Panc1 (cell line): ENCODE measurements at regions not wholly inside any gene's neighbourhood (a gene's known extent, or its start where the extent isn't known, plus 50 kb on each side); places are given as distances from the start of the nearest gene placed in this dataset.

ENCODE experiments used
- ATAC-seq: fragments of 200-7000 bp; cut with Tn5 transposase; 2 replicates; pipeline ENCODE4 v1.9.1; 2020; ENCODE audit warnings: mild to moderate bottlenecking, moderate library complexity
- BruUV-seq: library from RNA; stranded (reverse); fragments of 400-500 nt; replicated peaks from 2 replicates; lab custom pipeline; 2021; lab: Mats Ljungman, UMichigan
- CTCF ChIA-PET: fragments of 300-600 bp; sonication (Branson Sonifier 250); formaldehyde crosslinking; loops from one replicate; lab custom pipeline; 2022; ENCODE audit warnings: antibody characterized with exemption; lab: Charles Lee
- POLR2A ChIA-PET: fragments of 300-600 bp; sonication (Branson Sonifier 250); formaldehyde crosslinking; loops from one replicate; lab custom pipeline; 2022; ENCODE audit warnings: antibody characterized with exemption; lab: Charles Lee
- DNase-seq: peaks from one replicate; pipeline ENCODE4 v3.0.0-alpha.2; 2010; ENCODE audit warnings: low read depth, low spot score
- H3K27ac ChIP-seq: 2 replicates; pipeline ENCODE4 v1.5.1; 2011; ENCODE audit warnings: mild to moderate bottlenecking, low read length, inconsistent platforms
- H3K27me3 ChIP-seq: fragments of 200-500 bp; sonication (Bioruptor generic); 2 replicates; pipeline ENCODE4 v1.6.0; 2014; ENCODE audit warnings: low read length, inconsistent platforms; ENCODE audit not compliant: control insufficient read depth, insufficient read depth
- H3K36me3 ChIP-seq: fragments of 200-500 bp; sonication (Bioruptor generic); 2 replicates; pipeline ENCODE4 v1.5.1; 2014; ENCODE audit warnings: inconsistent platforms, mild to moderate bottlenecking, low read length, moderate library complexity; ENCODE audit not compliant: control insufficient read depth, insufficient read depth
- H3K4me1 ChIP-seq: 2 replicates; pipeline ENCODE4 v1.5.1; 2011; ENCODE audit warnings: inconsistent platforms, mild to moderate bottlenecking, low read length, moderate library complexity; ENCODE audit not compliant: control insufficient read depth, insufficient read depth
- H3K4me3 ChIP-seq, 2 experiments: 2 replicates each; pipeline ENCODE4 v1.5.1; 2011 to 2012; ENCODE audit warnings: low read depth in 2 of 2, low read length in 2 of 2, mild to moderate bottlenecking in 2 of 2, inconsistent platforms in 1 of 2, moderate library complexity in 1 of 2
- H3K9me3 ChIP-seq: fragments of 200-500 bp; sonication (Bioruptor generic); 2 replicates; pipeline ENCODE4 v1.5.1; 2014; ENCODE audit warnings: low read depth, mild to moderate bottlenecking, inconsistent platforms, low read length, moderate library complexity; ENCODE audit not compliant: control insufficient read depth, insufficient read depth
- CTCF ChIP-seq: fragments of 450-650 bp; IDR thresholded peaks from 2 replicates; pipeline ENCODE4 v1.5.1; 2017; ENCODE audit warnings: mild to moderate bottlenecking
- POLR2AphosphoS5 ChIP-seq: IDR thresholded peaks from 2 replicates; pipeline ENCODE4 v1.6.1; 2012; ENCODE audit warnings: mild to moderate bottlenecking, low read depth, low read length, moderate library complexity
- SIN3A ChIP-seq: IDR thresholded peaks from 2 replicates; pipeline ENCODE4 v1.6.1; 2012; ENCODE audit warnings: low read depth, mild to moderate bottlenecking, low read length, moderate library complexity, borderline replicate concordance; ENCODE audit not compliant: insufficient read depth
- TCF7L2 ChIP-seq: IDR thresholded peaks from 2 replicates; pipeline ENCODE4 v1.6.1; 2011; ENCODE audit warnings: mild to moderate bottlenecking, low read depth, low read length, inconsistent platforms
- in situ Hi-C: cut with HindIII; loops from 2 replicates; pipeline ENCODE4 v1.10.0; 2016; ENCODE audit warnings: low sequenced_read_pairs, low pct_unique_long_range_greater_than_20kb
- intact Hi-C: fragments of 100-400 bp; cut with micrococcal nuclease; formaldehyde crosslinking; loops from one replicate; pipeline ENCODE4 v1.10.0; 2022; ENCODE audit not compliant: unreplicated experiment
- TF ChIP-seq, protein P1 (sequence below), 2 experiments: IDR thresholded peaks; 2 replicates each; pipeline ENCODE4 v1.6.1; 2011 to 2012; ENCODE audit warnings: low read depth in 2 of 2, control low read depth in 1 of 2, low read length in 1 of 2, mild to moderate bottlenecking in 1 of 2, moderate library complexity in 1 of 2; ENCODE audit not compliant: insufficient read depth in 1 of 2

DNA sequence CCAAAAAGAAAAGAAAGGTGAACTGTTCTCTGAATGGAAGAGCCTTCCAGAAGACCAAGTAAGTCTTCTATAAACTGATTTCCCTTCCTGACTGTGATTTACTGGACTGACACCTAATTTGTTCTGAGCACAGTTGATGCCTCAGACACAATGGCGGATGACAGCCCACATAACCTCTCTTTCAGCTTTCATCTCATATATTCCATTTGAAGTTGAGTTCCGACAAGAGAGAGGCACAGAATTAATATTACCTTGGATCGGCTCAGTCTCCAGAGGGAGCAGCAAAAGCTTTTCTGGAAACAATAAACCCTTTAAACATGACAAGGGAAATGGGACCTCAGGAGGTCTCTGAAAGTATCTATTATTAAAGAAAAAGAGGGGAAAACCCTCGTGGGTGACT lies 638.7 kb upstream of the SETBP1 start:
- Histone ChIP-seq H3K36me3 (no peaks in the 10 kb centered on the region), H3K27me3 (no peaks in the 10 kb centered on the region), H3K4me1 (no peaks in the 10 kb centered on the region), H3K4me3 (no peak overlapping the region), H3K9me3 (no peaks in the 10 kb centered on the region), H3K27ac (no peak overlapping the region)
- intact Hi-C loops: no loop called here
- ChIA-PET POLR2A (no interaction called here), CTCF (no interaction called here)
- TF ChIP-seq, protein P1, sequence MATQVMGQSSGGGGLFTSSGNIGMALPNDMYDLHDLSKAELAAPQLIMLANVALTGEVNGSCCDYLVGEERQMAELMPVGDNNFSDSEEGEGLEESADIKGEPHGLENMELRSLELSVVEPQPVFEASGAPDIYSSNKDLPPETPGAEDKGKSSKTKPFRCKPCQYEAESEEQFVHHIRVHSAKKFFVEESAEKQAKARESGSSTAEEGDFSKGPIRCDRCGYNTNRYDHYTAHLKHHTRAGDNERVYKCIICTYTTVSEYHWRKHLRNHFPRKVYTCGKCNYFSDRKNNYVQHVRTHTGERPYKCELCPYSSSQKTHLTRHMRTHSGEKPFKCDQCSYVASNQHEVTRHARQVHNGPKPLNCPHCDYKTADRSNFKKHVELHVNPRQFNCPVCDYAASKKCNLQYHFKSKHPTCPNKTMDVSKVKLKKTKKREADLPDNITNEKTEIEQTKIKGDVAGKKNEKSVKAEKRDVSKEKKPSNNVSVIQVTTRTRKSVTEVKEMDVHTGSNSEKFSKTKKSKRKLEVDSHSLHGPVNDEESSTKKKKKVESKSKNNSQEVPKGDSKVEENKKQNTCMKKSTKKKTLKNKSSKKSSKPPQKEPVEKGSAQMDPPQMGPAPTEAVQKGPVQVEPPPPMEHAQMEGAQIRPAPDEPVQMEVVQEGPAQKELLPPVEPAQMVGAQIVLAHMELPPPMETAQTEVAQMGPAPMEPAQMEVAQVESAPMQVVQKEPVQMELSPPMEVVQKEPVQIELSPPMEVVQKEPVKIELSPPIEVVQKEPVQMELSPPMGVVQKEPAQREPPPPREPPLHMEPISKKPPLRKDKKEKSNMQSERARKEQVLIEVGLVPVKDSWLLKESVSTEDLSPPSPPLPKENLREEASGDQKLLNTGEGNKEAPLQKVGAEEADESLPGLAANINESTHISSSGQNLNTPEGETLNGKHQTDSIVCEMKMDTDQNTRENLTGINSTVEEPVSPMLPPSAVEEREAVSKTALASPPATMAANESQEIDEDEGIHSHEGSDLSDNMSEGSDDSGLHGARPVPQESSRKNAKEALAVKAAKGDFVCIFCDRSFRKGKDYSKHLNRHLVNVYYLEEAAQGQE (IDR thresholded peaks at IDR 0.05; ENCODE audit: insufficient read depth in 1 of 2, low read depth in 2 of 2, low read length in 1 of 2): no peak
- no peak for TF ChIP-seq CTCF
- TF ChIP-seq TCF7L2: no peak
- TF ChIP-seq POLR2AphosphoS5: no peak
- no peak for TF ChIP-seq SIN3A
- DNase-seq (no peak), ATAC-seq (no peak)
- in situ Hi-C loops: no loop called here
- no TSS peak for BruUV-seq

- TF ChIP-seq SIN3A (no peak), POLR2AphosphoS5 (no peak), TCF7L2 (no peak), CTCF (no peak)
- TF ChIP-seq, protein P1 (IDR thresholded peaks at IDR 0.05; ENCODE audit: insufficient read depth in 1 of 2, low read depth in 2 of 2, low read length in 1 of 2): no peak
- POLR2A ChIA-PET: no interaction called here
- CTCF ChIA-PET: no interaction called here
- no TSS peak for BruUV-seq
- no peak for ATAC-seq
- DNase-seq: no peak
- no peaks in the 10 kb centered on the region for H3K4me1 ChIP-seq
- H3K27ac ChIP-seq: no peak overlapping the region
- H3K9me3 ChIP-seq: no peaks in the 10 kb centered on the region
- in situ Hi-C loops (no loop called here), intact Hi-C loops (no loop called here)
- no peaks in the 10 kb centered on the region for H3K36me3 ChIP-seq
- H3K27me3 ChIP-seq: no peaks in the 10 kb centered on the region
- H3K4me3 ChIP-seq: no peak overlapping the region
Observed at GRCh38 chr18:44046376-44046975, 634.2 kb upstream of the SETBP1 start.
